NCI-H146 treated with DMSO at 0.1 percent for 48 hours (cell line): ENCODE measurements at regions not wholly inside any gene's neighbourhood (a gene's known extent, or its start where the extent isn't known, plus 50 kb on each side); places are given as distances from the start of the nearest gene placed in this dataset.

ENCODE experiments used
- DNase-seq: peaks from one replicate; lab custom pipeline; 2025; ENCODE audit not compliant: unreplicated experiment; lab: John Stamatoyannopoulos, UW

DNA sequence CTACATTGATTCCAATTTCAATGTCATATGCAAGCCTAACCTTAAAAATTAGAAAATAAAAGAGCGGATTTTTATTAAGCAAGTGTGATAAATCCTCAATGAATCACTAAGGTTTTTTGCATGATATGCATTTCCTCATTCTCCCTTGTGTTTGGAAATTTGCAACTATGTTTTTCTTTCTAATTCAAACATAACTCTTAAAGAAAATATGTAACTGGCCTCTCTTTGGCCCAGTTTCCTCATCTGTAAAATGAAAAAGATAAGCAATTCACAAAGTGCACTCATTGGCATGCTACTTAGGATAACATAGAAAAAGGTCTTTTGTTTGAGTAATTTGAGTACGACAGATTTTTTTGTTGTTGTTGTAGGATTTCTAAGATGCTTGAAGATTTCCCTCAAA is 295.5 kb downstream of the CDH11 start:
- no peak for DNase-seq

DNA sequence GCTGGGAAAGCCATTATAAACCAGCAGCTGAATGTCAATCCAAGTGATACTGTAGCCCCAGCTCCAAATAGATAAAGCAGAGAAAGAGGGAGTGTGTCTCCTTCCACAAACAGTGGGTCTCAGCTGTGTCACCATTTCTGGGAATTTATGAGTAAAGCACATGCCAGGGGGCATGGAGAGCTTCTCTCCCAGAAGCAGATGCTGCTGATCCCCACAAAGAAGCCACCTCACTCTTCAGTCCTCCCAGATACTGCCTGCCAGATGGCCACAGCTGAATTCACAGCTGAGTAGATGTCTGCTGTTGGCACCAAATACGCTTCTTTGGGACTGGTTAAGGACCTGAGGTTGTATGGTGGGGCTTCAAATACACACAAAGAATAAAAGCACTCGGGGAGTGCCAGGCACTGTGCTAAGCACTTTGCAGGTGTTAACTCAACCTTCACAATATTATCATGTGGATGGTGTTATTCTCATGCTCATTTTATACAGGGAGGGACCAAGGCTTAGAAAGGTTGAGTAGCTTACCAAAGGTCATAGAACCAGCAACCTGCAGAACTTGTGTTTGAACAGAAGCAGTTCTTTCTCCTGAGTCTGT is 298.3 kb downstream of the CDH11 start:
- DNase-seq: no peak

GRCh38 chr16:64809876-64810629 is 311.8 kb downstream of the CDH11 start:
- no peak for DNase-seq

DNA sequence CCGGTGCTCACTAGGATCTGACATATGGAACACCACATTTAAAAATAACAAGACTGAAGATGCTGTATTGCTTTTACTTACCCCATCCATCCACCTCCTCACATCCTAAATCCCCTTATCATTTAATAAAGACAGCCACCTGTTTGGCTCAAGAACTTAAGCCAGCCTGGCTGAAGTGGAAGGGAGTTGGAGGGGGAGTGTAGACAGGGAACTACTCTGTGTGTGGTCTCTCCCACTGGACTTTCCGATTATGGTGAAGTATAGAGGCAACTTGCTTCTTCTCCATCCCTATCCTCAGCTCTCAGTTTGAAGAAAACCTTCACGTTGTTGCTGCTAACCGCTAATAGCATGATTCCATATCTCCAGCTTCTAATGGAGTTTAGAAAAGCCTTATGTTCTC is 313.4 kb downstream of the CDH11 start:
- DNase-seq: no peak

DNA sequence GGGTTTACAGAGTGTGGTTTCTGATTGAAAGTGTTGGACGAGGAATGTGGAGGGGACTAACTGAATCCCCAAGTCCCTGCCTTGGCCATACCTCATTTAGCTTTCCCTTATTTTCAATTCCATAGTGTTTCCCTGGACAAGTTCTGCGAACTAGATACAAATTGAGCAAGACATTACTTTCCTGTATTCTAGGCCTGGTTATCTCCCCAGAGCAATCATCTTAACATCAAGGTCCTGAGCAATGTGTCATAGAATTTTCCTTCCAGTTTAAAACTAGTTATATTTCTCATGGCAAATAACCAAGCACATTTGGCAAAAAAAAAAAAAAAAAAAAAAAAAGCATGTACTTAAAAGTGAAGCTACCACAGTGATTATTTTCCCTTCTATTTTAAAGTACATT is 330.1 kb downstream of the CDH11 start:
- DNase-seq: no peak

- no peak for DNase-seq
Observed at GRCh38 chr16:64784635-64785034, 337.2 kb downstream of the CDH11 start.

GRCh38 chr16:64782484-64782883 is 339.4 kb downstream of the CDH11 start:
- no peak for DNase-seq

- DNase-seq: no peak
Observed at GRCh38 chr16:64780445-64780844, 341.4 kb downstream of the CDH11 start.

DNA sequence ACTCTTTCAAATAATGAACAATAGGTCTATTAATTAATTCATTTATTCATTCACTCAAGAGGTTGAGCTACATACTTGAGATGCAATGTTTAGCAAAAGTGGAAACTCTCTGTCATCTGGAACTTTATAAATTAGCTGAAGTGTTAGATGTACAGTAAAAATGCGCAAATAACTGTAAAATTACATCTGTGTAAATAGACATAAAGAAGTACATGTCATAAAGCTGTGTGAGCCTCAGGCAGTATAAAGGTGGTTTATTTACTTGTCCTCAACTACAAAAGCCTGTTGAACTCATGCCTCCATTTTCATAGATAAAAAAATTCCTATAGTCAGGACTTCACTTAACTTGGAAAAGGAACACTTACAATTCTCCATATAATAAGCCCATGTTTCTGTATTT is 343.1 kb downstream of the CDH11 start:
- no peak for DNase-seq

DNA sequence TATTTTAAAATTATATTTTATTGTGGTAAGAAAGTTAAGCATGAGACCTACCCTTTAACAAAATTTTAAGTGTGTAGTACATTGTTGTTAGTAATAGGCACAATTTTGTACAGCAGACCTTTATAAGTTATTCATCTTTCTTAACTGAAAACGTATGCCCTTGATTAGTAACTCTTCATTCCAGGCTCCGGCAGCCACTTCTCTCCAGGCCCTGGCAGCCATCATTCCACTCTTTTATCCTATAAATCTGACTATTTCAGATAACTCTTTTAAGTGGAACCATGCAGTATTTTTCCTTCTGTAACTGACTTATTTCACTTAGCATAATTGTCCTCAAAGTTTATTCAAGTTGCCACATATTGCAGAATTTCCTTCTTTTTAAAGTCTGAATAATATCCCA is 348.2 kb downstream of the CDH11 start:
- no peak for DNase-seq

DNA sequence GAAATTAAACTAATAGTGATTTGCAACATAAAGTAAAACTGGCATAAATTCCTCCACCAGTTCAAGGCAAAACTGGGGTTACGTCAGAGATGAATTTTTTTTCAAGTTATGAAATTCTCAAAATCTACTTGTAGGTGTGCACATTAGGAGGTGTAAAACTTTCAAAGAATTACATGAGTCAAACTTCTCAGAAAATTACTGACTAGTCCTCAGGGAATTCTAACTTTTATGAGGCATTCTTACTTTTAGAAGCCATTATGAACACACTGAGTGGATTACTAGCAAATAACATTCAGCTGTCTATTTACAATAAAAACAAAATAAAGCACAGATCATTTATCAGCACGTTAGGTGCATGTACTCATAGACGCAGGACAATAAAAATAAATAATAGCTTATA is 348.7 kb downstream of the CDH11 start:
- no peak for DNase-seq

GRCh38 chr16:64771273-64771672 is 350.6 kb downstream of the CDH11 start:
- no peak for DNase-seq

DNA sequence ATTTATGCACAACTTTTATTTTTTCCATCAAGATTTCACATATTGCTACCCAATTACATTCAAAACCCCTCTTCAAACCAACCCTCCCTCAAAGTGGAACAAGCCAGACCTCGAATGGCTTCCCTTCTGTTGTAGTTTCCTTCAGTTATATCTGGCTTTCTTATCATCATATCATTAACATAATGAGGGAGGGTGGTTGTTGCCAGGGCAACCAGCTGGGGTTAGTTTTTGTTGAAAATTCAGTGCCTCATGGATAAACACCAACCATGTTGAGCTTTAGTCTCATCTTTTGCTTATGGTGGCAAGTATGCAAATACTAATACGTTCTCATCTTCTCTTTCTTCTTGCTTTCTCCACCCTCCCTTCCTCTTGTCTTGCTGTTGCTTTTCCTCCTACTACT is 359.7 kb downstream of the CDH11 start:
- no peak for DNase-seq

- DNase-seq: no peak
Observed at GRCh38 chr16:64754279-64754678, 367.6 kb downstream of the CDH11 start.

GRCh38 chr16:64751906-64752305 is 370.0 kb downstream of the CDH11 start:
- no peak for DNase-seq

GRCh38 chr16:64749346-64749745 is 372.5 kb downstream of the CDH11 start:
- DNase-seq: no peak

DNA sequence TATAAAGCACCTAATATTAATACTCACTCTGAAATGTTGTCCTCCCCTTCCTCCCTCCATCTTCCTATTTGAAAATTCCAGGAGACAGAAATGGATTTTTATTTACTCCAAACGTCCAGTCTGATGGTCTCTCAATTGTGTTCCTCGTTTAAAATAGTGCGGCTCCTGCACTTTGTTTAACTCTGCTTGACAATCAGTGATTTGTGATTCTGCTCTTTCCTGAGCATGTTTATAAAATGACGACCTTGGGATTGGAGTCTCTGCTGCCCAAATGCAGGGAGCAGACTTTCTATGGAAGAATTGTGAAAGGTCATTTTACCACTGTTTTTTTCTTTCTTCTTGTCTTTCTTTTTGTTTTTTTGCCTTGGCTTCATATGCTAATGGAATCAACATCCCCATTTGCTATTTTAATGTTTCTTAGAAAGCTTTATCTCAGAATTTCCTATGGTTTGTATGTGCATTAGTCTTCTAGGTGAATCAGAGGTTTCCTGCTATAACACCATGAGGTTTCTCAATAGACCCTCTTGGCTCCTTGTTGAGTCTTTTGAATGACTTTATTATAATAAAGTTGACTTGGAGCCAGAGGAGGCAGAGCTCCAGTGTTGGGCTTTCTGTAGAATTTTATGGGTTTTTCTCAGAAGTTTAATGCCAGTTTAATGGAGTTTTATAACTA is 376.5 kb downstream of the CDH11 start:
- no peak for DNase-seq

GRCh38 chr16:64742455-64743223 is 379.2 kb downstream of the CDH11 start:
- DNase-seq: no peak

DNA sequence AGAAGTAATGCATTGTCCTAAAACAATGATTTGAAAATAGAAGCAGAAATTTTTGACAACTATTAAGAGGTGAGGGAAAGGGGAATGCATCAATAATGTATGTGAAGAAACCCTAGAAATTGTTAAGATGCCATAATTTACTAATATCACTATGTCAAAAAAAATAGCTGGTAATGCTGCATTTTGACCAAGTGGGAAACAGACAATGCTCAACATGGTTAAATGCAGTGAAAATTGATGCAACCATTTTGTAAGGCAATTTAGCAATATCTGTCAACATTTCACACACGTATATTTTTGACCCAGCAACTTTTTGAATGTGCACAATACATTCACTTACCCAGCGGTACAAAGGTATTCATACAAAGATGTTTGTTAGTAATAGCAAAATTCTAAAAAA is 381.6 kb downstream of the CDH11 start:
- no peak for DNase-seq

DNA sequence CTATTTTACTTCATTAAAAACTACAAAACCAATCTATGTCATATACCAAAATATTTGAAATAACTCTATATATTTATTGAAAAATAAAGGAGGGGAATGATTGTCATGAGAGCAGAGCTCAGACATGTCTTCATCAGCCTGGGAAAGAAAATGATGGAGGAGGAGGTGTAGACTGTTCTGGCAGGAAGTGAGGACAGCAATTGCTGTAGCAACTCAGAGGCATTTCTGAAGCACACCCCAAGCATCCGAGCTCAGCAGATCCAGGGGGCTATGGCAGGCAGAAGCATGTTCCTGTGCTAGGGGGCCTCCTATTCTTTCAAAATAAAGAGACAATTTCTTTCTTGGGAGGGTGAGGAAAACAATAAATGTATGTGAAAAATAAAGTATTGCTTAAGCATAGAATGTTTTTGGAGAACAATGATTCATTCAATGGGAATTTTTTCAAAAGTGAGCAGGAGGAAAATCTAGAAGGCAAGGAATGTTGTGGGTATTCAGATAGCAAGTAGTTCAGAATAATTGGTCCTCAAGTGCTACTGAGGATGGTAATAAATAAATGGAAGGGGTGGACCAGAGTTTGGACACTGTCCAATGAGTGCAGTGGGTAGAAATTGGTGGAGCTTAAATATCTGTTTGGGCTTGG is 383.4 kb downstream of the CDH11 start:
- no peak for DNase-seq

DNA sequence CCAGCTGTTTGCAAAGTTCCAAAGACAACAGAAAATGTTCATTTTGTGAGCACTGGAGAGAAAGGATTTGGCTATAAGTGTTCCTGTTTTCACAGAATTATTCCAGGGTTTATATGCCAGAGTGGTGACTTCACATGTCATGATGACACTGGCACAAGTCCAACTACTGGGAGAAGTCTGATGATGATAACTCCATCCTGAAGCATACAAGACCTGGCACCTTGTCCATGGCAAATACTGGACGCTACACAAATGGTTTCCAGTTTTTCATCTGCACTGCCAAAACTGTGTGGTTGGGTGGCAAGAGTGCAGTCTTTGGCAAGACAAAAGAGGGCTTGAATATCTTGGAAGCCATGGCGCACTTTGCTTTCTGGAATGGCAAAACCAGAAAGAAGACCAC is 385.0 kb downstream of the CDH11 start:
- DNase-seq: no peak
